Vagina (tissue), 2 donors: ENCODE measurements at regions not wholly inside any gene's neighbourhood (a gene's known extent, or its start where the extent isn't known, plus 50 kb on each side); places are given as distances from the start of the nearest gene placed in this dataset.
A peak's percentile ranks its signal among the peaks of the same experiment; 100 is the strongest.

Experiments
- DNase-seq, 2 donors: peaks; one replicate each; pipeline ENCODE4 v3.0.0-alpha.2; 2017; ENCODE audit errors: extremely low spot score in 2 of 2
- H3K27ac ChIP-seq: fragments of 200-600 bp; sonication (generic); one replicate; pipeline ENCODE4 v1.5.1; 2019
- H3K27me3 ChIP-seq: fragments of 200-600 bp; sonication (generic); one replicate; pipeline ENCODE4 v1.5.1; 2019
- H3K36me3 ChIP-seq, 2 donors: fragments of 200-600 bp; sonication (generic); one replicate each; pipeline ENCODE4 v1.5.1; 2017 to 2019
- H3K4me1 ChIP-seq: fragments of 200-600 bp; sonication (generic); one replicate; pipeline ENCODE4 v1.5.1; 2019
- H3K4me3 ChIP-seq, 2 donors: fragments of 200-600 bp; sonication (generic); 1 replicate in 1 of 2; 2 replicates in 1 of 2; pipeline ENCODE4 v1.5.1; 2016 to 2019
- H3K9me3 ChIP-seq: fragments of 200-600 bp; sonication (generic); one replicate; pipeline ENCODE4 v1.5.1; 2019
- POLR2A ChIP-seq, 2 donors: fragments of 450-650 bp; IDR thresholded peaks; one replicate each; pipeline ENCODE4 v1.6.1; 2017; ENCODE audit warnings: antibody characterized with exemption in 2 of 2, mild to moderate bottlenecking in 2 of 2, moderate library complexity in 2 of 2
- POLR2AphosphoS5 ChIP-seq, 2 donors: sonication (generic); formaldehyde crosslinking; IDR thresholded peaks; one replicate each; pipeline ENCODE4 v1.9.0; 2017; ENCODE audit warnings: antibody characterized with exemption in 2 of 2, mild to moderate bottlenecking in 2 of 2, low read depth in 1 of 2; ENCODE audit not compliant: insufficient read depth in 1 of 2
- intact Hi-C: fragments of 100-400 bp; cut with DNase I; formaldehyde crosslinking; loops from one replicate; pipeline ENCODE4 v1.15.1; 2023
- TF ChIP-seq, protein P1 (sequence below), 3 experiments: fragments of 450-650 bp in 2 of 3; fragments of 200-600 bp in 1 of 3; sonication (generic) in 1 of 3; IDR thresholded peaks; one replicate each; pipeline ENCODE4 v1.5.1; 2017 to 2019; ENCODE audit warnings: antibody characterized with exemption in 3 of 3, mild to moderate bottlenecking in 2 of 3, moderate library complexity in 2 of 3

DNA sequence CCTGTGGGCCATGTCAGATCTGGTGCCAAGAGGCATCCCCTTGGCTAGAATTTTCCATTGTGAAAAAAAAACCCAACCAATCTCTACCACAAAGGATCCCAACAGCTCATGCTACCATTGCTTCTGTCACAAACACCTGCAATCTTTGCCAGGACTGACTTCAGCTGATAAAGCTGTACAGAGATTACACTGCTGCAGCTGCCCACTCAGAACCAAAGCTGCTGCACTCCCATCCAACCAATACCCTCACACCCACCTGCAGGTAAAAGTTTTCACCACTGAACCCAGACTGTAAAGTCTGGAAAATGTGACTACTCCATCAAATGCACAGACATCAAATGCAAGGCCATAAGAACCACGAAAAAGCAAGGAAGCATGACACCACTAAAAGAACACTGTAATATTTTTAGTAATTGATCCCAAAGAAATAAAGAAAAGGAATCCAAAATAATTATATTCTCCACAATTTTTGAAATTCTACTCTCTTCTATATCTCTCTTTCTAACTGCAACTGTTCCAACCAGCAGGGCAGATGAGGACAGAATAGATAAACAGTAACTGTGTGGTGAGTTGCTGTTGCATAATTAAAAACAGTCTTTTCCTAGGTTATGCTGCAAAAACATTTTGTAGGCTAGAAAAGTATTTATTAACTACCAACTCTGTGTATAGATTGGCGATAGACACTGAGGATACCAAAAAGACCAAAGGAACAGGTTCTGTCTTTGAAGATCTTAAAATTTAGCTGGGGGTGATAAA is 128.0 kb upstream of the MCHR2 start:
- Histone ChIP-seq H3K9me3 (no peaks in the 10 kb centered on the region), H3K27ac (no peak overlapping the region), H3K36me3 (no peaks in the 10 kb centered on the region), H3K4me3 (no peak overlapping the region), H3K27me3 (no peaks in the 10 kb centered on the region), H3K4me1 (peaks cover 7% of the 10 kb centered on the region)
- intact Hi-C loops: no loop called here
- no peak for DNase-seq
- no peak for TF ChIP-seq POLR2AphosphoS5 (IDR thresholded peaks at IDR 0.05; ENCODE audit: insufficient read depth in 1 of 2, low read depth in 1 of 2)

DNA sequence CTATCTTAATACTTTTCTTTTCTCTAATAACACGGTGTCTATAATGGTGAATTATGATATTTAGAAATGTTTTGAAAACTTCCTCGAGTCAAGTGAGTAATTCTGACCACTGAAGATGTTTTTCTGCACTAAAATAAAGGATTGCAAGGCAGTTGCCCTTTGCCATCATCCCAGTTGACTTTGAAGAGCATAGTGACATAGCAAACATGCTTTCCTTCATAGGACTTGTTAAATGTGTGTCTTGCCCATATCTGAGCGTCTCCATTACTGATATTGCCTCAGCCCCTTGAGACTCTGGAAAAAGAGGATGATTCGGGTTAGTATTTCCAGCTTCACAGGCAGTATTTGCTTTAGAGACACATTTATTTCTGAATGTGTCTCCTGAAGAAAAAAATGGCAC is 125.2 kb upstream of the MCHR2 start:
- intact Hi-C loops: no loop called here
- TF ChIP-seq, protein P1, sequence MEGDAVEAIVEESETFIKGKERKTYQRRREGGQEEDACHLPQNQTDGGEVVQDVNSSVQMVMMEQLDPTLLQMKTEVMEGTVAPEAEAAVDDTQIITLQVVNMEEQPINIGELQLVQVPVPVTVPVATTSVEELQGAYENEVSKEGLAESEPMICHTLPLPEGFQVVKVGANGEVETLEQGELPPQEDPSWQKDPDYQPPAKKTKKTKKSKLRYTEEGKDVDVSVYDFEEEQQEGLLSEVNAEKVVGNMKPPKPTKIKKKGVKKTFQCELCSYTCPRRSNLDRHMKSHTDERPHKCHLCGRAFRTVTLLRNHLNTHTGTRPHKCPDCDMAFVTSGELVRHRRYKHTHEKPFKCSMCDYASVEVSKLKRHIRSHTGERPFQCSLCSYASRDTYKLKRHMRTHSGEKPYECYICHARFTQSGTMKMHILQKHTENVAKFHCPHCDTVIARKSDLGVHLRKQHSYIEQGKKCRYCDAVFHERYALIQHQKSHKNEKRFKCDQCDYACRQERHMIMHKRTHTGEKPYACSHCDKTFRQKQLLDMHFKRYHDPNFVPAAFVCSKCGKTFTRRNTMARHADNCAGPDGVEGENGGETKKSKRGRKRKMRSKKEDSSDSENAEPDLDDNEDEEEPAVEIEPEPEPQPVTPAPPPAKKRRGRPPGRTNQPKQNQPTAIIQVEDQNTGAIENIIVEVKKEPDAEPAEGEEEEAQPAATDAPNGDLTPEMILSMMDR (IDR thresholded peaks at IDR 0.05): no peak
- TF ChIP-seq POLR2A (IDR thresholded peaks at IDR 0.05): no peak
- no peak for TF ChIP-seq POLR2AphosphoS5 (IDR thresholded peaks at IDR 0.05; ENCODE audit: insufficient read depth in 1 of 2, low read depth in 1 of 2)
- Histone ChIP-seq H3K4me3 (no peak overlapping the region), H3K27ac (no peak overlapping the region), H3K4me1 (peaks cover 7% of the 10 kb centered on the region), H3K36me3 (no peaks in the 10 kb centered on the region), H3K9me3 (no peaks in the 10 kb centered on the region), H3K27me3 (no peaks in the 10 kb centered on the region)
- DNase-seq: no peak

DNA sequence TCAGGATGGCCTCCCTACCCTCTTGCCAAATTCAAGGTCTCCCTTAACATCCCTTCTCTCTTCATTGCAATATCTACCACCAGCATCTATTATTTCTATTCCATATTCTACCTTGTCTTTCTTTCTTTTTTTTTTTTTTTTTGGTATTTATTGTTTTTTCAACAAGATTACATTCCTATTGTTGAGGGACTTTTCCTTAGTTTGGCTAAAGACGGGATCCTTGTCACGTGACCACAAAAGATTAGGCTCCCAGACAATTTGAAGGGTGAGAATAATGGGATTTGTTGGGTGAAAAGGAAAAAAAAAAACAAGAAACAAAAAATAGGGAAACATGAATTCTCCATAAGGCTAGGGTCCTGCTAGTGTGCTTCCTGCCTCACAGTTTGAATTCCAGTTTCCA is 124.3 kb upstream of the MCHR2 start:
- peaks cover 7% of the 10 kb centered on the region for H3K4me1 ChIP-seq
- no peak overlapping the region for H3K27ac ChIP-seq
- no peaks in the 10 kb centered on the region for H3K9me3 ChIP-seq
- no peak overlapping the region for H3K4me3 ChIP-seq
- H3K27me3 ChIP-seq: no peaks in the 10 kb centered on the region
- intact Hi-C loops: no loop called here
- DNase-seq: no peak
- TF ChIP-seq POLR2A (IDR thresholded peaks at IDR 0.05): no peak
- TF ChIP-seq, protein P1 (IDR thresholded peaks at IDR 0.05): no peak
- TF ChIP-seq POLR2AphosphoS5 (IDR thresholded peaks at IDR 0.05; ENCODE audit: insufficient read depth in 1 of 2, low read depth in 1 of 2): no peak
- H3K36me3 ChIP-seq: no peaks in the 10 kb centered on the region

DNA sequence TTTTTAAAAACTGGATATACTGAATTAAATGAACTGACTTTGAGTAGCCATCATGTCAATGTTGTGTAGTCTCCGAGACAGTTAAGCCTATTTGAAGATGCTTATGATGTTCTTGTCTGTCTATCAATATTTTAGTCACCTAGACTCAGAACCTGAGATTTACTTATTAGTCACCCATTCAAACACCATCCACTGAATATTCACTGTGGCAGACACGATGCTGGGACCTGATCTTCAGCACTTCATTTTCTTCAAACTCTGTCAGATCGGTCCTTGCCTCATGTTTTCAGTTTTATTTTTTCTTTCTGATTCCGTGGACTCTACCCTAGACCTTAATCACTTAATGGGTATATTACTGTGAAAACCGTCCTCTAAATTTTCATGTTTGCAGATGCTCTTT is 123.7 kb upstream of the MCHR2 start:
- no peaks in the 10 kb centered on the region for H3K27me3 ChIP-seq
- H3K4me1 ChIP-seq: peaks cover 7% of the 10 kb centered on the region
- intact Hi-C loops: no loop called here
- no peaks in the 10 kb centered on the region for H3K36me3 ChIP-seq
- DNase-seq: no peak
- H3K9me3 ChIP-seq: no peaks in the 10 kb centered on the region
- no peak overlapping the region for H3K4me3 ChIP-seq
- TF ChIP-seq POLR2AphosphoS5 (IDR thresholded peaks at IDR 0.05; ENCODE audit: insufficient read depth in 1 of 2, low read depth in 1 of 2) (no peak), POLR2A (IDR thresholded peaks at IDR 0.05) (no peak)
- TF ChIP-seq, protein P1 (IDR thresholded peaks at IDR 0.05): no peak
- H3K27ac ChIP-seq: no peak overlapping the region

DNA sequence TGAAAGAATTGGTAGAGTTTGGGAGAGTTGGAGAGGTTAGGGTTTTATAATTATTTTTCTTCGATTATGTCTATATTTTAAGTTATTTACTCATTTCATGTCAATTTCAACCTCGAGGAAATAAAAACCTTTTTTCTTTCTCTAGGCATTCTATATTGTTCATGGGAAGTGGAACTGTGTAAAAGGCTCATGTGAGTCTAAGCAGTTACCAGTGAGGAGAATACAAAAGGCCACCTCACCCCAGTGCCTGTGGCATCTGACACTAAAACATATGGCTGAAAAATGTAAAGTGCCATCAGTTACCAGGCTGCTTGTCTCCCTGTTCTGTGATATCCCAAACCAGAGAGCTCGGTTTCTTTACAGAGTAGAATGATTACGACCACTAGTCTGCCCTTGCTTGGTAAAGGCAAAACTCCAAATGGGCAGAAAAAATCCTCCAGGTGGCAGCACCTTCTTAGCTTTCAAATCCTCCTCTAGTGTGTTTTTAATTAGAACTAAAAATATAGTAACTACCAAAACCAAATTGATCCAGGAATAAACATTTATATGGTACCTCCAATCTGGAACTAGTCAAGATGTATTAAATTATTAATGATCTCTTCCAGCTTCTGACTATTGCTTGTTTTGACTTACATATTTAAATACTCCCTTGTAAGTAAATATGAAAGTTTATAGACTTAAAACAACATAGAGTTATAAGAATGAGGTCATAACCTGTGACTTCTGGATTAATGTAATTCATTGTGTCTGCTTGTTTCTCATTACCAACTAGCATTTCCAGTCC is 122.6 kb upstream of the MCHR2 start:
- TF ChIP-seq POLR2A (IDR thresholded peaks at IDR 0.05): no peak
- TF ChIP-seq, protein P1 (IDR thresholded peaks at IDR 0.05): peak; percentile 41 to 66 (median 57)
- no peak for TF ChIP-seq POLR2AphosphoS5 (IDR thresholded peaks at IDR 0.05; ENCODE audit: insufficient read depth in 1 of 2, low read depth in 1 of 2)
- Histone ChIP-seq H3K27ac (no peak overlapping the region), H3K4me3 (no peak overlapping the region), H3K4me1 (peaks cover 3% of the 10 kb centered on the region), H3K27me3 (no peaks in the 10 kb centered on the region), H3K9me3 (no peaks in the 10 kb centered on the region), H3K36me3 (no peaks in the 10 kb centered on the region)
- no peak for DNase-seq
- intact Hi-C loops: no loop called here
